ENCODE measurements at regions not wholly inside any gene's neighbourhood (a gene's known extent, or its start where the extent isn't known, plus 50 kb on each side); places are given as distances from the start of the nearest gene placed in this dataset.

DNA sequence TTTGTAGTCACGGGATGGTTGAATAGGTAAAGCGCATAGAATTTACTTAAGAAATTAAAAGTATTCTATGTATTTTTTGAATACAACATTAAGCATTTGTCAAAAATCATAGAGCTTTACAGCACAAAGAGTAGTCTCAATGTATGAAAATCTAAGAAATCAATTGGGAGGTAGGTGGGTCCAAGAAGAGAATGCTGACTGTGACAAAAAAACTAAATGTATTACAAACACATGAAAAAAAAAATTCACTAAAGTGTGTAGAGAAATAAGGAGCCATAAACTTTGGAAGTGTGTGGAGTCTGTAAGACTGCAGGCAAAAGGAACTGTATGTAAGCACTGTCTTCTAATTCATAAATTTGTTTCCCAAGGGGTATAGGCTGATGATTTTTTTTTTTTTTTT, 558.3 kb downstream of the JRKL start:
- TF ChIP-seq, protein P1, sequence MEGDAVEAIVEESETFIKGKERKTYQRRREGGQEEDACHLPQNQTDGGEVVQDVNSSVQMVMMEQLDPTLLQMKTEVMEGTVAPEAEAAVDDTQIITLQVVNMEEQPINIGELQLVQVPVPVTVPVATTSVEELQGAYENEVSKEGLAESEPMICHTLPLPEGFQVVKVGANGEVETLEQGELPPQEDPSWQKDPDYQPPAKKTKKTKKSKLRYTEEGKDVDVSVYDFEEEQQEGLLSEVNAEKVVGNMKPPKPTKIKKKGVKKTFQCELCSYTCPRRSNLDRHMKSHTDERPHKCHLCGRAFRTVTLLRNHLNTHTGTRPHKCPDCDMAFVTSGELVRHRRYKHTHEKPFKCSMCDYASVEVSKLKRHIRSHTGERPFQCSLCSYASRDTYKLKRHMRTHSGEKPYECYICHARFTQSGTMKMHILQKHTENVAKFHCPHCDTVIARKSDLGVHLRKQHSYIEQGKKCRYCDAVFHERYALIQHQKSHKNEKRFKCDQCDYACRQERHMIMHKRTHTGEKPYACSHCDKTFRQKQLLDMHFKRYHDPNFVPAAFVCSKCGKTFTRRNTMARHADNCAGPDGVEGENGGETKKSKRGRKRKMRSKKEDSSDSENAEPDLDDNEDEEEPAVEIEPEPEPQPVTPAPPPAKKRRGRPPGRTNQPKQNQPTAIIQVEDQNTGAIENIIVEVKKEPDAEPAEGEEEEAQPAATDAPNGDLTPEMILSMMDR (IDR thresholded peaks at IDR 0.05): no peak
- TF ChIP-seq POLR2A (IDR thresholded peaks at IDR 0.05) (no peak), POLR2AphosphoS5 (IDR thresholded peaks at IDR 0.05) (no peak)
